ENCODE measurements at regions not wholly inside any gene's neighbourhood (a gene's known extent, or its start where the extent isn't known, plus 50 kb on each side); places are given as distances from the start of the nearest gene placed in this dataset.

GRCh38 chr2:223542501-223542900 is 59.7 kb downstream of the SCG2 start:
- TF ChIP-seq EZH2 (IDR thresholded peaks at IDR 0.05; ENCODE audit: low read length, missing control alignments), result no peak
- TF ChIP-seq, protein P1, sequence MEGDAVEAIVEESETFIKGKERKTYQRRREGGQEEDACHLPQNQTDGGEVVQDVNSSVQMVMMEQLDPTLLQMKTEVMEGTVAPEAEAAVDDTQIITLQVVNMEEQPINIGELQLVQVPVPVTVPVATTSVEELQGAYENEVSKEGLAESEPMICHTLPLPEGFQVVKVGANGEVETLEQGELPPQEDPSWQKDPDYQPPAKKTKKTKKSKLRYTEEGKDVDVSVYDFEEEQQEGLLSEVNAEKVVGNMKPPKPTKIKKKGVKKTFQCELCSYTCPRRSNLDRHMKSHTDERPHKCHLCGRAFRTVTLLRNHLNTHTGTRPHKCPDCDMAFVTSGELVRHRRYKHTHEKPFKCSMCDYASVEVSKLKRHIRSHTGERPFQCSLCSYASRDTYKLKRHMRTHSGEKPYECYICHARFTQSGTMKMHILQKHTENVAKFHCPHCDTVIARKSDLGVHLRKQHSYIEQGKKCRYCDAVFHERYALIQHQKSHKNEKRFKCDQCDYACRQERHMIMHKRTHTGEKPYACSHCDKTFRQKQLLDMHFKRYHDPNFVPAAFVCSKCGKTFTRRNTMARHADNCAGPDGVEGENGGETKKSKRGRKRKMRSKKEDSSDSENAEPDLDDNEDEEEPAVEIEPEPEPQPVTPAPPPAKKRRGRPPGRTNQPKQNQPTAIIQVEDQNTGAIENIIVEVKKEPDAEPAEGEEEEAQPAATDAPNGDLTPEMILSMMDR (conservative IDR thresholded peaks at IDR 0.05 in 1 of 2, IDR thresholded peaks at IDR 0.05 in 1 of 2; ENCODE audit: low read depth in 1 of 2, low read length in 2 of 2), result no peak

Data from fibroblast of lung (primary cell).